Gastrocnemius medialis (tissue), 4 donors: ENCODE measurements at regions not wholly inside any gene's neighbourhood (a gene's known extent, or its start where the extent isn't known, plus 50 kb on each side); places are given as distances from the start of the nearest gene placed in this dataset.
"Not testable (repeated sequence)": the region's sequence is repeated elsewhere in the genome, so short reads cannot be mapped to it uniquely, and the experiment has no call there.

Experiments used
- ATAC-seq, 2 donors: fragments of 150-250 bp; one replicate each; pipeline ENCODE4 v1.9.1; 2016
- DNase-seq, 2 donors: peaks; one replicate each; pipeline ENCODE4 v3.0.0-alpha.2; 2019
- H3K27ac ChIP-seq, 4 donors: fragments of 200-600 bp; sonication (generic); 1 replicate in 1 of 4; 2 replicates in 3 of 4; pipeline ENCODE4 v1.5.1; 2016 to 2018; ENCODE audit warnings: mild to moderate bottlenecking in 2 of 4, moderate library complexity in 1 of 4
- H3K27me3 ChIP-seq, 3 donors: fragments of 200-600 bp; sonication (generic) in 2 of 3; 1 replicate in 1 of 3; 2 replicates in 2 of 3; pipeline versions ENCODE4 v1.5.1 to v1.6.0; 2016 to 2019; ENCODE audit warnings: mild to moderate bottlenecking in 1 of 3, moderate library complexity in 1 of 3
- H3K36me3 ChIP-seq, 2 donors: fragments of 200-600 bp; sonication (generic) in 1 of 2; one replicate each; pipeline ENCODE4 v1.5.1; 2017 to 2018
- H3K4me1 ChIP-seq, 2 donors: fragments of 200-600 bp; sonication (generic) in 1 of 2; one replicate each; pipeline ENCODE4 v1.5.1; 2016 to 2017; ENCODE audit warnings: mild to moderate bottlenecking in 2 of 2
- H3K4me3 ChIP-seq, 4 donors: fragments of 200-600 bp; sonication (generic) in 3 of 4; 1 replicate in 1 of 4; 2 replicates in 3 of 4; pipeline ENCODE4 v1.5.1; 2016 to 2019; ENCODE audit warnings: mild to moderate bottlenecking in 2 of 4
- H3K9me3 ChIP-seq, 3 donors: fragments of 200-600 bp; sonication (generic) in 2 of 3; 1 replicate in 1 of 3; 2 replicates in 2 of 3; pipeline ENCODE4 v1.5.1; 2016 to 2019
- POLR2A ChIP-seq, 2 donors: fragments of 450-650 bp; IDR thresholded peaks; one replicate each; pipeline ENCODE4 v1.6.1; 2017; ENCODE audit warnings: antibody characterized with exemption in 2 of 2, mild to moderate bottlenecking in 2 of 2, moderate library complexity in 2 of 2
- in situ Hi-C, 4 donors: fragments of 200-750 bp; cut with MboI; loops; one replicate each; pipeline versions ENCODE4 v1.15.0 to v1.8.0; 2017; ENCODE audit warnings: low sequenced_read_pairs in 4 of 4
- intact Hi-C: fragments of 100-400 bp; cut with DNase I; formaldehyde crosslinking; loops from one replicate; pipeline ENCODE4 v1.15.1; 2023; ENCODE audit warnings: low total_unique reads
- TF ChIP-seq, protein P1 (sequence below), 5 experiments: fragments of 450-650 bp in 3 of 5; fragments of 200-600 bp in 2 of 5; sonication (generic) in 2 of 5; IDR thresholded peaks in 4 of 5; conservative IDR thresholded peaks in 1 of 5; 1 replicate in 4 of 5; 2 replicates in 1 of 5; pipeline ENCODE4 v1.5.1; 2016 to 2019; ENCODE audit warnings: antibody characterized with exemption in 5 of 5, mild to moderate bottlenecking in 3 of 5, moderate library complexity in 3 of 5

DNA sequence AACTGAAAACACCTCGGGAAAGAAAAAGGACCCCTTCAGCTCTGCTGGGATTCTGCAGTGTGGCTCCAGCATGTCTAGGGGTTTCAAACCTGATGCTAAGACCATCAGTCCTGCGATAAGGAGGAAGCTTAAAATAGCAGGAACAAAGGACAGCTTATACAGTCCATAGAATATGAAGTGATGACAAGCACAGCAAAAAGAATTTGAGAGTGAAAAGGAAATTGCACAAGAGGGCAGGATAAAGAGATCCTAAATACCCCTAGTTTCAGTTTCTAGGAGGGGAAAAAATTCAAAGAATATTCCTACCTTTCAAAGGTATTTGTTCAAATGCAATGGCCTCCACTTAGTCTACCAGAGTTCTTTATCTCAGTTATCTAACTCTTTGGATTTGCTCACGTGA, 171.4 kb downstream of the TGFB2 start:
- no peaks in the 10 kb centered on the region for H3K9me3 ChIP-seq
- DNase-seq = no peak
- H3K4me3 ChIP-seq = no peak overlapping the region
- intact Hi-C loops = no loop called here
- H3K27ac ChIP-seq = no peak overlapping the region
- in situ Hi-C loops = loop anchor here in 2 of 4 donors (5.0 to 10.0 kb wide), 2 partner anchors 179 to 182 kb away; no protein-coding TSS in a partner anchor
- TF ChIP-seq POLR2A (IDR thresholded peaks at IDR 0.05) = no peak
- TF ChIP-seq, protein P1, sequence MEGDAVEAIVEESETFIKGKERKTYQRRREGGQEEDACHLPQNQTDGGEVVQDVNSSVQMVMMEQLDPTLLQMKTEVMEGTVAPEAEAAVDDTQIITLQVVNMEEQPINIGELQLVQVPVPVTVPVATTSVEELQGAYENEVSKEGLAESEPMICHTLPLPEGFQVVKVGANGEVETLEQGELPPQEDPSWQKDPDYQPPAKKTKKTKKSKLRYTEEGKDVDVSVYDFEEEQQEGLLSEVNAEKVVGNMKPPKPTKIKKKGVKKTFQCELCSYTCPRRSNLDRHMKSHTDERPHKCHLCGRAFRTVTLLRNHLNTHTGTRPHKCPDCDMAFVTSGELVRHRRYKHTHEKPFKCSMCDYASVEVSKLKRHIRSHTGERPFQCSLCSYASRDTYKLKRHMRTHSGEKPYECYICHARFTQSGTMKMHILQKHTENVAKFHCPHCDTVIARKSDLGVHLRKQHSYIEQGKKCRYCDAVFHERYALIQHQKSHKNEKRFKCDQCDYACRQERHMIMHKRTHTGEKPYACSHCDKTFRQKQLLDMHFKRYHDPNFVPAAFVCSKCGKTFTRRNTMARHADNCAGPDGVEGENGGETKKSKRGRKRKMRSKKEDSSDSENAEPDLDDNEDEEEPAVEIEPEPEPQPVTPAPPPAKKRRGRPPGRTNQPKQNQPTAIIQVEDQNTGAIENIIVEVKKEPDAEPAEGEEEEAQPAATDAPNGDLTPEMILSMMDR (IDR thresholded peaks at IDR 0.05 in 4 of 5, conservative IDR thresholded peaks at IDR 0.05 in 1 of 5) = no peak
- H3K27me3 ChIP-seq = no peaks in the 10 kb centered on the region
- no peaks in the 10 kb centered on the region for H3K36me3 ChIP-seq
- peaks cover 0 to 5% of the 10 kb centered on the region in 2 donors for H3K4me1 ChIP-seq
- ATAC-seq = no peak

DNA sequence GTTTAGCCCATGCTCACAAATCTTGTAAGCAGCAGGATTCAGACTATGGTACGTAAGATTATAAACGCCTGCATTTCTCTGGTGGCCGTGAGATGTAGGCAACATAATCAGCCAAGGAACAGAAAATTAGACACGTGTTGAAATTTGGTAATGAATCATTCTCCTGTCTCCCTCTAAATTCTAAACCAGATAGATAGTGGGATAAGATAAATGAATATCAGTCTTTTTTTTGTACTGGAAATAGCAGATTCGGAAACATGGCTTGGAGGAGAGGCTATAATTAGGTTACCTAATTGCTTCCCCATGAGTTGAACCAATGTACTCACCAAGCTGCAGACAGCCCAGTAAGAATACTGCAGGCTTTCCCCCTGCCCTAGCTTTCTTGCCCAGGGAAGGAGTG, 172.3 kb downstream of the TGFB2 start:
- Histone ChIP-seq H3K4me1 (peaks cover 0 to 5% of the 10 kb centered on the region in 2 donors), H3K27ac (no peak overlapping the region), H3K36me3 (no peaks in the 10 kb centered on the region), H3K9me3 (no peaks in the 10 kb centered on the region), H3K27me3 (no peaks in the 10 kb centered on the region), H3K4me3 (no peak overlapping the region)
- DNase-seq = no peak
- in situ Hi-C loops = loop anchor here in 2 of 4 donors (5.0 to 10.0 kb wide), 2 partner anchors 180 to 183 kb away; no protein-coding TSS in a partner anchor
- no peak for TF ChIP-seq POLR2A (IDR thresholded peaks at IDR 0.05)
- TF ChIP-seq, protein P1 (IDR thresholded peaks at IDR 0.05 in 4 of 5, conservative IDR thresholded peaks at IDR 0.05 in 1 of 5) = no peak
- no peak for ATAC-seq
- intact Hi-C loops = no loop called here

DNA sequence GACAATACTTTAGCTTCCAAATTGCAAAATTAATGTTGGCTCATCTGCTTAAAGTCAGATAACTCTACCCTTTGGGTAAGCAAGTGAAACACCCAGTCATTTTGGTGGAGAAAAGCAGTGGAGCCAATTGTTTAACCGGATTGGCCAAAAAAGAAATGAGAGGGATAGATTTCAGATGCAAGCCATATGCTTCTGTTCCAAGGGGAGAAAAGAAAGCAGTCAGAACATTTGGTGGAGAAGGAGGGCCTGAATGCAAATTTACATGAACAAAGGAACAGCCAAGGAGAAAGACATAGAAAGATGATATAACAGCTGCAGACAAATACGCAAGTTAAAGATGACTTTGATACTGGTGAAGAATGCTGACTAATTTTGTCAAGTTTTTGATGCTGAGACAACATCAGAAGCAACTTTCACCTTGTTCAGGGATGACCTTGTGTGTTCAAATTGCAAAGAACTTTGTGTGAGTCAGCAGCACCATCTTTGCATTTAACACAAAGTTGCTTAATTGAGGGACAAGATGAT, 173.1 kb downstream of the TGFB2 start:
- Histone ChIP-seq H3K27ac (no peak overlapping the region), H3K9me3 (no peaks in the 10 kb centered on the region), H3K36me3 (no peaks in the 10 kb centered on the region), H3K27me3 (no peaks in the 10 kb centered on the region), H3K4me1 (peaks cover 0 to 5% of the 10 kb centered on the region in 2 donors), H3K4me3 (no peak overlapping the region)
- in situ Hi-C loops = loop anchor here in 2 of 4 donors (5.0 to 10.0 kb wide), 2 partner anchors 181 to 183 kb away; no protein-coding TSS in a partner anchor
- intact Hi-C loops = no loop called here
- no peak for DNase-seq
- TF ChIP-seq POLR2A (IDR thresholded peaks at IDR 0.05) = no peak
- TF ChIP-seq, protein P1 (IDR thresholded peaks at IDR 0.05 in 4 of 5, conservative IDR thresholded peaks at IDR 0.05 in 1 of 5) = no peak
- ATAC-seq = no peak

DNA sequence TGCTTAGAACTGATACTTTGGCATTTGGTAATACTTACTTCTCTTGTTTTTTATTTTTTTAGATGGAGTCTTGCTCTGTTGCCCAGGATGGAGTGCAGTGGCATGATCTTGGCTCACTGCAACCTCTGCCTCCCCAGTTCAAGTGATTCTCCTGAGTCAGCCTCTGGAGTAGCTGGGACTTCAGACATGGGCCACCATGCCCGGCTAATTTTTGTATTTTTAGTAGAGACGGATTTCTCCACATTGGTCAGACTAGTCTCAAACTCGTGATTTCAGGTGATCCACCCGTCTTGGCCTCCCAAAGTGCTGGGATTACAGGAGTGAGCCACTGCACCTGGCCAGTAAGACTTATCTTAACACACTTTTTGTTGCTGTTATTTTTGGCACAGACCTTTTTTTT, 175.5 kb downstream of the TGFB2 start:
- H3K4me3 ChIP-seq, H3K27ac ChIP-seq, H3K27me3 ChIP-seq, ATAC-seq, H3K9me3 ChIP-seq, H3K36me3 ChIP-seq, DNase-seq: not testable (repeated sequence)
- H3K4me1 ChIP-seq = peaks cover 5 to 18% of the 10 kb centered on the region in 2 donors
- in situ Hi-C loops = loop anchor here in 1 of 4 donors (10.0 kb wide), 1 partner anchor 176 kb away; the partner anchor contains the start of gene TGFB2
- intact Hi-C loops = loop anchor here (1.0 kb wide), 1 partner anchor 181 kb away; no protein-coding TSS in a partner anchor

- ATAC-seq = peak; percentile 39 to 94
- no peaks in the 10 kb centered on the region for H3K9me3 ChIP-seq
- peak; percentile 21 to 56 for DNase-seq
- intact Hi-C loops = loop anchor here (1.0 kb wide), 1 partner anchor 182 kb away; no protein-coding TSS in a partner anchor
- no peak for TF ChIP-seq POLR2A (IDR thresholded peaks at IDR 0.05)
- TF ChIP-seq, protein P1 (IDR thresholded peaks at IDR 0.05 in 4 of 5, conservative IDR thresholded peaks at IDR 0.05 in 1 of 5) = peak; percentile 63 to 80 (median 76)
- H3K4me3 ChIP-seq = no peak overlapping the region
- H3K27me3 ChIP-seq = no peaks in the 10 kb centered on the region
- no peak overlapping the region for H3K27ac ChIP-seq
- H3K4me1 ChIP-seq = peaks cover 5 to 18% of the 10 kb centered on the region in 2 donors
- no peaks in the 10 kb centered on the region for H3K36me3 ChIP-seq
- in situ Hi-C loops = loop anchor here in 1 of 4 donors (10.0 kb wide), 1 partner anchor 177 kb away; the partner anchor contains the start of gene TGFB2
Observed at GRCh38 chr1:218521414-218522169, 176.5 kb downstream of the TGFB2 start.
